SH-SY5Y (cell line): ENCODE measurements at regions not wholly inside any gene's neighbourhood (a gene's known extent, or its start where the extent isn't known, plus 50 kb on each side); places are given as distances from the start of the nearest gene placed in this dataset.

Experiments
- GATA2 ChIP-seq: IDR thresholded peaks from 2 replicates; pipeline ENCODE4 v1.6.1; 2011; ENCODE audit warnings: mild to moderate bottlenecking, low read depth, low read length
- GATA3 ChIP-seq: IDR thresholded peaks from 2 replicates; pipeline ENCODE4 v1.6.1; 2011; ENCODE audit warnings: low read depth, mild to moderate bottlenecking, low read length, moderate library complexity

GRCh38 chr7:4383584-4383983 is 298.5 kb upstream of the FOXK1 start:
- TF ChIP-seq GATA2, result no peak
- TF ChIP-seq GATA3, result no peak
